GM19193 (cell line): ENCODE measurements at regions not wholly inside any gene's neighbourhood (a gene's known extent, or its start where the extent isn't known, plus 50 kb on each side); places are given as distances from the start of the nearest gene placed in this dataset.

Experiments used
- POLR2A ChIP-seq: IDR thresholded peaks from 4 replicates; pipeline ENCODE4 v1.6.1; 2011; ENCODE audit not compliant: insufficient read depth, insufficient read length; ENCODE audit errors: extremely low read depth

DNA sequence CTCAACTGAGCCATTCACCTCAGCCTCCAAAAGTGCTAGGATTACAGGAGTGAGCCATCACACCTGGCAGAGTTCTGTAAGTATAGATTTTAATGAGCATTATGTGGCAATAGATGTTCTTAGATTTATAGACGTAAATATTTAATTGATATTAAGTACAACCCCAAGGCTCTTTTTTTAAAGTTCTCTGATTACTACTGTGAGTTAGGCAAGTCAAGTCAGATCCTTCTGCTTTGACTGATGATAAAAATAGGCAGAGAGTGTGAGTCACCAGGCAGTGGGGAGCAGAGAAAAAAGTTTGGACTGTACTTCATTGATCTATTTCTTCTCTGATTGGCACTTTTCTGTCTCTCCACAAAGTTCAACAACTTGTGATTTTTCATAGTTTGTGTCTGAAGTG lies 1379.9 kb downstream of the UQCRFS1 start:
- no peak for TF ChIP-seq POLR2A

DNA sequence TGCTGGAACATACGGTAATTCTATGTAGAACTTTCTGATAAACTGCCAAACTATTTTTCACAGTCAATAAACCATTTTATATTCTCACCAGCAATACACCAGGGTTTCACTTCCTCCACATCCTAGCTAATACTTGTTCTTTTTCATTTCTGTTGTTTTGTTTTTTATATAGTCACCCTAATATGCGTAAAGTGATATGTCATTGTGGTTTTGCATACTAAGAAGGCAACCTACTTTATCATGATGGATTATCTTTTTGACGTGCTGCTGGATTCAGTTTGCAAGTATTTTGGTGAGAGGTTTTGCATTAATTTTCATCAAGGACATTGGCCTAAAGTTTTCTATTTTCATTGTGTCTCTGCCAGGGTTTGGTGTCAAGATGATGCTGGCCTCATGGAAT lies 1384.1 kb downstream of the UQCRFS1 start:
- no peak for TF ChIP-seq POLR2A

DNA sequence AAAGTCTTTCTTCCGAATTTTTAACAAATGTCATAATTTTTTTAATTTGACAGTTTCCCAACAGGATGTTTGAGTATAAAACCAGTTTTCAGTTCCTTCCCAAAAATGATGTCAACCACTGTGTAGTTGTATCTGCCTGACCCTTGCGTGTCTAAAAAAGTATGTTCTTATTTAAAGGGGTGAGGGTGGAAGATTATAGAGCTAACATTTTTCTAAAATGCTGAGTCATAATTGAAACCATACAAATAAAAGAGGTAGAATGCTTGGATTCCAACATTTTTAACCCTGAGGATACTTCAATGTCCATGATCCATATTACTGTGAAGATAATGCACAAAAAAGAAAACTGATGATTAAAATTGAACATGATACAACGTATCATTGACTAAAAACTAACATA lies 1388.8 kb downstream of the UQCRFS1 start:
- TF ChIP-seq POLR2A: no peak

- no peak for TF ChIP-seq POLR2A
Measured at GRCh38 chr19:27822336-27822735, 1390.6 kb downstream of the UQCRFS1 start.

DNA sequence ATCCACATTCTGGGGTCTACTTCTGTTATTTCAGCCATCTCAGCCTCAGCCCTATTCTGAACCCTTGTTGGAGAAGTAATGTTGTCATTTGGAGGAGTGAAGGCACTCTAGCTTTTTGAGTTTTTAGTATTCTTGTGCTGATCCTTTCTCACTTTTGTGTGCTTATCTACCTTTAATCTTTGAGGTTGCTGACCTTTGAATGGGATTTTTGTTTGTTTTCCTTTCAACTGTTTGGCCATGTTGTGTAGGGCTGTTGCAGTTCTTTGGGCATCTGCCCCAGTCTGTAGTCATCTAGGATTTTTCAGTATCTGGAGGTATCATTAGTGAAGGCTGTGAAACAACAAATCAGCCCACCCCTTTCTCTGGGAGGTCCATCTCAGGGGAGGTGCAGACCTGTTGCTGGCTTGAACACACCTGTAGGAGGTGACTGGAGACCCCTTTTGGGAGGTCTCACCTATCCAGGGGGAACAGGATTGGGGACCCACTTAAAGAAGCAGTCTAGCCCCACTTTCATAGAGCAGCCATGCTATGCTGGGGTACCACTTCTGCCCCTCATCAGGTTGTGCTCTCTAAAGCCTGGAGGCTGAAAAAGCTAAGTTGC lies 1391.4 kb downstream of the UQCRFS1 start:
- no peak for TF ChIP-seq POLR2A

DNA sequence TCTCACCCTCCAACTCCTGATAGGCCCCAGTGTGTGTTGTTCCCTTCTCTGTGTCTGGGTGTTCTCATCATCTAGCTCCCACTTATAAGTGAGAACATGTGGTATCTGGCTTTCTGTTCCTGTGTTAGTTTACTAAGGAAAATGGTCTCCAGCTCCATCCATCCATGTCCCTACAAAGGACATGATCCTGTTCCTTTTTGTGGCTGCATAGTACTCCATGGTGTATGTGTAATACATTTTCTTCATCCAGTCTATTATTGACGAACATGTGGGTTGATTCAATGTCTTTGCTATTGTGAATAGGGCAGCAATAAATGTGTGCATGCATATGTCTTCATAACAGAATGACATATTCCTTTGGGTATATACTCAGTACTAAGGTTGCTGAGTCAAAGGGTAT lies 1397.0 kb downstream of the UQCRFS1 start:
- TF ChIP-seq POLR2A: no peak

GRCh38 chr19:27806471-27807070 lies 1406.4 kb downstream of the UQCRFS1 start:
- no peak for TF ChIP-seq POLR2A

- TF ChIP-seq POLR2A: no peak
Measured at GRCh38 chr19:27805848-27806247, 1407.1 kb downstream of the UQCRFS1 start.

GRCh38 chr19:27796540-27796939 lies 1416.4 kb downstream of the UQCRFS1 start:
- TF ChIP-seq POLR2A: no peak

DNA sequence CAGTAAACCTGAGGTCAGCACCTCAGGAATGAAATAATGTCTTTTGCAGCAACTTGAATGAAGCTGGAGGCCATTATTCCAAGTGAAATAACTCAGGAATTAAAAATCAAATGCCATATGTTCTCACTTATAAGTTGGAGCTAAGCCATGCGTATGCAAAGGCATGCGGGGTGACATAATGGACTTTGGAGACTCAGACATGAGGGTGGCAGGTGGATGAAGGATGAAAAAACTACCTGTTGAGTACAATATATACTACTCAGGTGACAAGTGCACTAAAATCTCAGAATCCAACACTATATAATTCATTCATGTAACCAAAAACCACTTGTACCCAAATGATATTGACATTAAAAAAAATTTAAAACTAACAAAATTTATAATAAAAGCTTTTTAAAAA lies 1416.9 kb downstream of the UQCRFS1 start:
- TF ChIP-seq POLR2A: no peak

GRCh38 chr19:27795369-27795768 lies 1417.6 kb downstream of the UQCRFS1 start:
- no peak for TF ChIP-seq POLR2A

DNA sequence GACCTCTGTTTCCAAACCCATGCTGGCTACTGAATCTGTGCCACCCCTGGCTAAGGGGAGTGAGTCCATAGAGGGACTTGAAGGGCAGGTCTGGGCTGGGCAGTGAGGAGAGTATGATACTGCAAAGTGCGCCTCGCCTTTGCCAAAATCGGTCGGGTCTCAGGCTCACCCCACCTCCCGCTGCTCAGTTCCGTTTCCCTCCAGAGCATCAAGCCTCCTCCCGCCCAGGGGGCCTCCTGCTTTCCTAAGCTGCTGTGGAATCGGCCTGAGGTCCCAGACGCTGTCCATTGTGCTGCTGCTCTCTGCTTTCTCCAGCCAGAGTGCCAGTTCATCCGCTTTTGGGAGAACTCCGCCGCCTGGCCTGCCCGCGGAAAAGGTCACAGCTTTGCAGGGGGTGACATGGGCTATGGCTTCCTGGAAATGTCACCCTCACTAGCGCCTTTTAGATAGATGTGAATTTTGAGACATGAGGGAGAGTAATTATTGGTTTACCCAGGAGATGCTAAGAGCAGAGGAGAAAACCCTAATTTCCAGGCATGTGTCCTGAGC lies 1418.4 kb downstream of the UQCRFS1 start:
- no peak for TF ChIP-seq POLR2A

- TF ChIP-seq POLR2A: peak; percentile 72
Measured at GRCh38 chr19:27793644-27794493, 1419.1 kb downstream of the UQCRFS1 start.

GRCh38 chr19:27793128-27793643 lies 1419.8 kb downstream of the UQCRFS1 start:
- no peak for TF ChIP-seq POLR2A

- TF ChIP-seq POLR2A: no peak
Measured at GRCh38 chr19:27792576-27793127, 1420.3 kb downstream of the UQCRFS1 start.

DNA sequence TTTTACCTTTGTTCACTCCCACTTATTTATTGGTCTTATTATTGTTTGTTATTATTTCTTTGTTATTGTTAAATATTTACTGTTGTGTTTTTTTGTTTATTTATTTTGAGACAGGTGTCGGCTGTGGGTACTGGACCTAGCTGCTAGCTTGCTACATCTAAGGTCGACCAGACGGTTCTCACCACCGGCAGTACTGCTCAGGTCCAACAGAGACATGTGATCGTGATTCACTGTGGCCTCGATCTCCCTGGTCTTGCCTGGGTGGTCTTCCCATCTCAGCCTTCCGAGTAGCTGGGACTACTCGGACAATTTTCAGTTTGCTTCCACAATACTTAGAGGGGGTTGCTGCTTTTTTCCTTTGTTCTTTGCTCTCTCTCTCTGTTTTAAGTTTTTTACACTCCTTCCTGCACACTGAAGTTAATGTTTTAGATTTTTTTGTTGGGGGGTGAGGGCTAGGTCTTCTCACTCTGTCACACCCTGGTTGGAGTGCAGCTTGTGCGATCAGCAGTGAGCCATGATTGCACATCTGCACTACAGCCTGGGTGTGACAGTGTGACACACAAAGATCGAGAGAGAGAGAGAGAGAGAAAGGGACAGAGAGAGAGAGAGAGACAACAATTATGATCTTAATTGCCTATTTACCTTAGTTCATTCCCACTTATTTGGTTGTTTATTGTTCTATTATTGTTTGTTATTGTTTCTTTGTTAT lies 1432.4 kb downstream of the UQCRFS1 start:
- TF ChIP-seq POLR2A: no peak
